ENCODE measurements at regions not wholly inside any gene's neighbourhood (a gene's known extent, or its start where the extent isn't known, plus 50 kb on each side); places are given as distances from the start of the nearest gene placed in this dataset.

DNA sequence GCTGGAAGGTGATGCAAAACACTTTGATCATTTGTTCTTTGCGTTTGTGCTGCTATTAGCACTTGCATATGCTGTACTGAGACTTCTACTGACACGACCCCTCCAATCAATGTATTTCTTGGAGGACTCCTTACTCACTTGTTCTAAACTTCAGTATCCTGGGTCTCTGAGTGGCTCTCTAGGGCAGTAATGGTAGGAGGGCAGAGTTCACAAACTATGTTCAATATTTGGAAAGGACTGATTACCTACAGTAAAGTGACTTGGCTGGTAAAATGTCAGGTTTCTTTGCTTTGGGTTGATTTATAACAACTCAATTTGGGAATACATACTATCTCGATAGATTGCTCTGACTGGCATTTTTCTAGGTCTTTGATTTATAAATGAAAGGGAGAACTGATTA, 93.7 kb downstream of the TRIM43 start:
- Histone ChIP-seq H4K91ac (ENCODE audit: insufficient read depth, low read depth, low read length) (no peak overlapping the region), H3K9me1 (ENCODE audit: insufficient read depth, low read length) (peaks cover 8% of the 10 kb centered on the region), H2BK15ac (ENCODE audit: low read depth, low read length) (peak overlapping the region; percentile 59; the same call in 1 of the 3 replicates), H4K8ac (ENCODE audit: low read depth in 2 of 2, low read length in 2 of 2) (no peak overlapping the region), H2BK120ac (ENCODE audit: low read depth, low read length) (peak overlapping the region; percentile 44; the same call in 1 of the 2 replicates), H3K23ac (ENCODE audit: low read depth, low read length) (no peak overlapping the region), H2BK5ac (ENCODE audit: low read depth, low read length, poor library complexity, severe bottlenecking) (no peak overlapping the region), H3K79me1 (ENCODE audit: low read depth in 1 of 2, low read length in 2 of 2) (no peaks in the 10 kb centered on the region), H3K14ac (replicated peaks; ENCODE audit: low read depth, low read length) (no peak overlapping the region), H4K5ac (ENCODE audit: low read depth, low read length) (no peak overlapping the region), H2AK9ac (replicated peaks; ENCODE audit: low read depth, low read length, poor library complexity) (no peak overlapping the region), H3K27ac (ENCODE audit: insufficient read depth, low read length) (no peak overlapping the region), H2BK20ac (ENCODE audit: low read depth, low read length) (peak overlapping the region; percentile 69; the same call in 1 of the 2 replicates), H2AFZ (replicated peaks; ENCODE audit: low read length, poor library complexity) (no peak overlapping the region), H3K18ac (ENCODE audit: low read depth, low read length) (no peak overlapping the region), H3K27me3 (ENCODE audit: control insufficient read depth, insufficient read depth, low read length) (no peaks in the 10 kb centered on the region), H3K4me3 (ENCODE audit: insufficient read depth, low read depth, low read length) (no peak overlapping the region), H3K56ac (ENCODE audit: extremely low read depth, insufficient read depth, low read length) (no peak overlapping the region), H2AK5ac (ENCODE audit: low read depth, low read length) (peak overlapping the region; percentile 68; the same call in 1 of the 2 replicates), H3K9me3 (ENCODE audit: control insufficient read depth, insufficient read depth, low read length) (no peaks in the 10 kb centered on the region), H3K4ac (ENCODE audit: low read depth, low read length) (peak overlapping the region; percentile 22; the same call in 1 of the 2 replicates), H4K20me1 (ENCODE audit: insufficient read depth, low read length) (no peaks in the 10 kb centered on the region), H3K4me2 (ENCODE audit: low read depth, low read length) (no peak overlapping the region), H3K9ac (ENCODE audit: low read depth, low read length) (no peak overlapping the region), H3K4me1 (ENCODE audit: control insufficient read depth, insufficient read depth, low read length) (peaks cover 15% of the 10 kb centered on the region), H3K36me3 (ENCODE audit: control insufficient read depth, insufficient read depth, low read length) (no peaks in the 10 kb centered on the region)
- ChIA-PET POLR2A (ENCODE audit: unreplicated experiment) (no interaction called here), CTCF (no interaction called here)
- ATAC-seq (ENCODE audit: low read depth), result no peak
- WGBS, 2 experiments (ENCODE audit: extremely low coverage in 2 of 2, insufficient read length in 1 of 2), result no CpG with 5 or more reads among the region's 3 CpGs
- no peak for DNase-seq
- dilution Hi-C loops (cut with HindIII; ENCODE audit: low sequenced_read_pairs, unreplicated experiment), result no loop called here
- in situ Hi-C loops (cut with MboI; ENCODE audit: low sequenced_read_pairs), result no loop called here
- TF ChIP-seq RCOR1 (IDR thresholded peaks at IDR 0.05; ENCODE audit: insufficient replicate concordance, low read length) (no peak), BHLHE40 (IDR thresholded peaks at IDR 0.05; ENCODE audit: low read depth, low read length) (no peak), CEBPB (IDR thresholded peaks at IDR 0.05; ENCODE audit: low read depth, low read length) (no peak), RFX5 (IDR thresholded peaks at IDR 0.05; ENCODE audit: low read depth, low read length) (no peak), MXI1 (IDR thresholded peaks at IDR 0.05; ENCODE audit: borderline replicate concordance, low read depth, low read length) (no peak), SMC3 (IDR thresholded peaks at IDR 0.05; ENCODE audit: low read depth, low read length) (no peak), FOS (IDR thresholded peaks at IDR 0.05; ENCODE audit: low read depth, low read length) (no peak), MAZ (IDR thresholded peaks at IDR 0.05; ENCODE audit: borderline replicate concordance, low read depth, low read length) (no peak), CHD1 (IDR thresholded peaks at IDR 0.05; ENCODE audit: low read depth, low read length) (no peak), MAFK (IDR thresholded peaks at IDR 0.05; ENCODE audit: low read depth, low read length) (no peak), POLR2A (IDR thresholded peaks at IDR 0.05; ENCODE audit: low read depth, low read length) (no peak), NFE2L2 (IDR thresholded peaks at IDR 0.05; ENCODE audit: low read depth, low read length) (no peak), RAD21 (IDR thresholded peaks at IDR 0.05; ENCODE audit: low read length) (no peak)
- TF ChIP-seq, protein P1, sequence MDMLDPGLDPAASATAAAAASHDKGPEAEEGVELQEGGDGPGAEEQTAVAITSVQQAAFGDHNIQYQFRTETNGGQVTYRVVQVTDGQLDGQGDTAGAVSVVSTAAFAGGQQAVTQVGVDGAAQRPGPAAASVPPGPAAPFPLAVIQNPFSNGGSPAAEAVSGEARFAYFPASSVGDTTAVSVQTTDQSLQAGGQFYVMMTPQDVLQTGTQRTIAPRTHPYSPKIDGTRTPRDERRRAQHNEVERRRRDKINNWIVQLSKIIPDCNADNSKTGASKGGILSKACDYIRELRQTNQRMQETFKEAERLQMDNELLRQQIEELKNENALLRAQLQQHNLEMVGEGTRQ (IDR thresholded peaks at IDR 0.05; ENCODE audit: low read depth, low read length), result no peak
- TF ChIP-seq, protein P2, sequence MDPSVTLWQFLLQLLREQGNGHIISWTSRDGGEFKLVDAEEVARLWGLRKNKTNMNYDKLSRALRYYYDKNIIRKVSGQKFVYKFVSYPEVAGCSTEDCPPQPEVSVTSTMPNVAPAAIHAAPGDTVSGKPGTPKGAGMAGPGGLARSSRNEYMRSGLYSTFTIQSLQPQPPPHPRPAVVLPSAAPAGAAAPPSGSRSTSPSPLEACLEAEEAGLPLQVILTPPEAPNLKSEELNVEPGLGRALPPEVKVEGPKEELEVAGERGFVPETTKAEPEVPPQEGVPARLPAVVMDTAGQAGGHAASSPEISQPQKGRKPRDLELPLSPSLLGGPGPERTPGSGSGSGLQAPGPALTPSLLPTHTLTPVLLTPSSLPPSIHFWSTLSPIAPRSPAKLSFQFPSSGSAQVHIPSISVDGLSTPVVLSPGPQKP (IDR thresholded peaks at IDR 0.05; ENCODE audit: borderline replicate concordance, low read depth, low read length), result no peak
- TF ChIP-seq, protein P3, sequence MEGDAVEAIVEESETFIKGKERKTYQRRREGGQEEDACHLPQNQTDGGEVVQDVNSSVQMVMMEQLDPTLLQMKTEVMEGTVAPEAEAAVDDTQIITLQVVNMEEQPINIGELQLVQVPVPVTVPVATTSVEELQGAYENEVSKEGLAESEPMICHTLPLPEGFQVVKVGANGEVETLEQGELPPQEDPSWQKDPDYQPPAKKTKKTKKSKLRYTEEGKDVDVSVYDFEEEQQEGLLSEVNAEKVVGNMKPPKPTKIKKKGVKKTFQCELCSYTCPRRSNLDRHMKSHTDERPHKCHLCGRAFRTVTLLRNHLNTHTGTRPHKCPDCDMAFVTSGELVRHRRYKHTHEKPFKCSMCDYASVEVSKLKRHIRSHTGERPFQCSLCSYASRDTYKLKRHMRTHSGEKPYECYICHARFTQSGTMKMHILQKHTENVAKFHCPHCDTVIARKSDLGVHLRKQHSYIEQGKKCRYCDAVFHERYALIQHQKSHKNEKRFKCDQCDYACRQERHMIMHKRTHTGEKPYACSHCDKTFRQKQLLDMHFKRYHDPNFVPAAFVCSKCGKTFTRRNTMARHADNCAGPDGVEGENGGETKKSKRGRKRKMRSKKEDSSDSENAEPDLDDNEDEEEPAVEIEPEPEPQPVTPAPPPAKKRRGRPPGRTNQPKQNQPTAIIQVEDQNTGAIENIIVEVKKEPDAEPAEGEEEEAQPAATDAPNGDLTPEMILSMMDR (conservative IDR thresholded peaks at IDR 0.05; ENCODE audit: low read depth, low read length), result no peak
- intact Hi-C loops (cut with micrococcal nuclease), result no loop called here
- BruUV-seq (replicated peaks), result no TSS peak
